ENCODE measurements at regions not wholly inside any gene's neighbourhood (a gene's known extent, or its start where the extent isn't known, plus 50 kb on each side); places are given as distances from the start of the nearest gene placed in this dataset.

GRCh38 chr11:134646561-134646960 lies 234.5 kb upstream of the B3GAT1 start:
- no peak overlapping the region for H3K4me2 ChIP-seq (ENCODE audit: insufficient read depth, low read length)
- no peak overlapping the region for H3K4me3 ChIP-seq
- H3K9me1 ChIP-seq (ENCODE audit: control insufficient read depth, insufficient read depth, low read length), result no peaks in the 10 kb centered on the region
- in situ Hi-C loops (cut with MboI), result no loop called here
- H3K27ac ChIP-seq (ENCODE audit: extremely low read depth, low read depth, low read length), result no peak overlapping the region
- intact Hi-C loops (cut with micrococcal nuclease), result no loop called here
- no peaks in the 10 kb centered on the region for H3K9me3 ChIP-seq (replicated peaks; ENCODE audit: control insufficient read depth, insufficient read depth, low read depth, low read length)
- H3K79me2 ChIP-seq (ENCODE audit: control insufficient read depth, insufficient read depth, low read length), result no peaks in the 10 kb centered on the region
- no peaks in the 10 kb centered on the region for H3K36me3 ChIP-seq (ENCODE audit: control insufficient read depth, insufficient read depth, low read length)
- peaks cover 0 to 37% of the 10 kb centered on the region in 2 experiments; a peak in 4 of 5 replicates for H3K27me3 ChIP-seq (ENCODE audit: control insufficient read depth in 2 of 2, insufficient read depth in 2 of 2, low read length in 2 of 2)
- TF ChIP-seq ZNF174 (CRISPR knock-in tag; IDR thresholded peaks at IDR 0.05) (no peak), NFIX (CRISPR knock-in tag; IDR thresholded peaks at IDR 0.05; ENCODE audit: low read depth) (no peak), ZNF740 (CRISPR knock-in tag; IDR thresholded peaks at IDR 0.05) (no peak), ZNF740 (tag; IDR thresholded peaks at IDR 0.05) (no peak), HNRNPLL (IDR thresholded peaks at IDR 0.05; ENCODE audit: low read depth, low read length, poor library complexity, severe bottlenecking) (no peak)
- H3K4me1 ChIP-seq (replicated peaks in 1 of 2; ENCODE audit: control insufficient read depth in 2 of 2, insufficient read depth in 2 of 2, low read length in 2 of 2), result no peaks in the 10 kb centered on the region
- no peak overlapping the region; a peak in 1 of 4 replicates for H3K9ac ChIP-seq (ENCODE audit: insufficient read depth in 1 of 2, low read depth in 2 of 2, low read length in 2 of 2)
- no TSS peak for BruUV-seq (replicated peaks)
- ChIA-PET CTCF (ENCODE audit: low intra/inter-chr PET ratio) (no interaction called here), POLR2A (interaction anchor here (0.6 kb wide), 1 partner anchor 13 kb away, joined by 4 read pairs; no protein-coding TSS in a partner anchor)
- FAIRE-seq (no peak), DNase-seq (ENCODE audit: extremely low read depth in 1 of 4, low spot score in 3 of 4) (no peak), ATAC-seq (no peak)
- 0 out of 2 replicates have a peak, but pooled peaks cover 5% of the 10 kb centered on the region for H4K20me1 ChIP-seq (replicated peaks; ENCODE audit: control insufficient read depth, insufficient read depth, low read length)
- no peak overlapping the region for H2AFZ ChIP-seq (ENCODE audit: low read depth, low read length)

- ATAC-seq (no peak), FAIRE-seq (no peak), DNase-seq (ENCODE audit: extremely low read depth in 1 of 4, low spot score in 3 of 4) (no peak)
- 0% methylated on average over 5 of the region's 5 CpGs for WGBS (ENCODE audit: insufficient coverage, low coverage, missing lambda C conversion rate)
- ChIA-PET POLR2A (no interaction called here), CTCF (ENCODE audit: low intra/inter-chr PET ratio) (no interaction called here)
- no peak overlapping the region for H3K9ac ChIP-seq (ENCODE audit: insufficient read depth in 1 of 2, low read depth in 2 of 2, low read length in 2 of 2)
- no peaks in the 10 kb centered on the region for H3K9me1 ChIP-seq (ENCODE audit: control insufficient read depth, insufficient read depth, low read length)
- no peaks in the 10 kb centered on the region for H3K79me2 ChIP-seq (ENCODE audit: control insufficient read depth, insufficient read depth, low read length)
- no peak overlapping the region for H2AFZ ChIP-seq (ENCODE audit: low read depth, low read length)
- H3K4me2 ChIP-seq (ENCODE audit: insufficient read depth, low read length), result no peak overlapping the region
- no peaks in the 10 kb centered on the region for H3K9me3 ChIP-seq (replicated peaks; ENCODE audit: control insufficient read depth, insufficient read depth, low read depth, low read length)
- H3K27me3 ChIP-seq (ENCODE audit: control insufficient read depth in 2 of 2, insufficient read depth in 2 of 2, low read length in 2 of 2), result peaks cover 0 to 46% of the 10 kb centered on the region in 2 experiments; a peak in 4 of 5 replicates
- intact Hi-C loops (cut with micrococcal nuclease) (no loop called here), in situ Hi-C loops (cut with MboI) (no loop called here)
- no peak overlapping the region for H3K4me3 ChIP-seq
- H3K27ac ChIP-seq (ENCODE audit: extremely low read depth, low read depth, low read length), result no peak overlapping the region
- no peak for TF ChIP-seq HCFC1 (IDR thresholded peaks at IDR 0.05; ENCODE audit: low read depth, low read length)
- TF ChIP-seq NELFE (IDR thresholded peaks at IDR 0.05; ENCODE audit: insufficient read depth, insufficient read length), result no peak
- TF ChIP-seq ZNF311 (CRISPR knock-in tag; IDR thresholded peaks at IDR 0.05), result no peak
- H3K4me1 ChIP-seq (replicated peaks in 1 of 2; ENCODE audit: control insufficient read depth in 2 of 2, insufficient read depth in 2 of 2, low read length in 2 of 2), result no peaks in the 10 kb centered on the region
- 0 out of 2 replicates have a peak, but pooled peaks cover 7% of the 10 kb centered on the region for H4K20me1 ChIP-seq (replicated peaks; ENCODE audit: control insufficient read depth, insufficient read depth, low read length)
- H3K36me3 ChIP-seq (ENCODE audit: control insufficient read depth, insufficient read depth, low read length), result no peaks in the 10 kb centered on the region
- BruUV-seq (replicated peaks), result no TSS peak
Measured at GRCh38 chr11:134645576-134645975, 233.5 kb upstream of the B3GAT1 start.
